ENCODE measurements at regions not wholly inside any gene's neighbourhood (a gene's known extent, or its start where the extent isn't known, plus 50 kb on each side); places are given as distances from the start of the nearest gene placed in this dataset.

DNA sequence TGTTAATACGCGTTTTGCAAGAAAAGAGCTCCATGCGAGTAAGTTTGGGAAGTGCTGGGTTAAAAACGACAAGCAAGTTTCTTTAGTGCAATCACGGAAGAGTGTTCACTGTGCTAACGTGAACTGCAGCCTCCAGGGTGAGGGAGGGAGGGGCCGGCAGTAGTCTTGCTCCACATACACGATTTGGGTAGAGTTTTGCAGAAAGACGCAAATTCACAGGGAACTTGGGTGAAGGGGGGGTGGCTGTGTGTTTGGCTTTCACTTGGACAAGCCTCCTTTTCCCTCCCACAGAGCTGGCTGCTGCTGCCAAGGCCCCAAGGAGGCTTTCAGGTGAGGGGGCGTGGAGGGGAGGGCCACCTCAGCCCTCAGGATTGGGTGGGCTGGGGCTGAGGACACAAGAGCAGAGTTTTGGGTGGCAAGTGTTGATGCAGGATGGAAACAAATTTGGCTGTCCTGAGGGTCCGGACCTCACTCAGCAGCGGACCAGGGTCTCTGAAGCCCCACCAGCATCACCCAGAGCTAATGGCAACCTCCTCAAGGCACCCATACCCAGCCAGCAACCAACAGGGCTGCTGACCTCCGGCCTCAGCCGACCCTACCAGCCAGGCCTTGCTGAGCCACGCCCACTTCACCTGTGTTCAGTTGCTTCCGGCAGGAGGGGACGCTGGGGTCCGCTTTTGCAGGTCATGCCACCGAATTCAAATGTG lies 204.5 kb downstream of the ERMARD start:
- no peak for DNase-seq (ENCODE audit: low read depth, low spot score)

DNA sequence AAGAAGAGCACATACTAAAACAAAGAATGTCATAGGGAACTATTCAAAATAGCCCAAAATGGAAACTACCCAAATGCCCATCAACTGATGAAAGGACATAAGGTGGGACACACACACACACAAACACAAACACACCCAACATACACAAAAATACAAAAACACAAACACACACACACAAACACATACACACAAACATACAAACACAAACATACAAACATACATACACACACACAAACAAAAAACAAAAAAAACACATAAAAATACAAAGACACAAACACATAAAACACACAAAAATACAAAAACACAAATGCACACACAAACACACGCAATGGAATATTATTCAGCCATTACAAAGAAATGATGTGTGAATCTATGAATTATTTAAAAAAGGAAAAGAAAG lies 203.6 kb downstream of the ERMARD start:
- DNase-seq (ENCODE audit: low read depth, low spot score): no peak

DNA sequence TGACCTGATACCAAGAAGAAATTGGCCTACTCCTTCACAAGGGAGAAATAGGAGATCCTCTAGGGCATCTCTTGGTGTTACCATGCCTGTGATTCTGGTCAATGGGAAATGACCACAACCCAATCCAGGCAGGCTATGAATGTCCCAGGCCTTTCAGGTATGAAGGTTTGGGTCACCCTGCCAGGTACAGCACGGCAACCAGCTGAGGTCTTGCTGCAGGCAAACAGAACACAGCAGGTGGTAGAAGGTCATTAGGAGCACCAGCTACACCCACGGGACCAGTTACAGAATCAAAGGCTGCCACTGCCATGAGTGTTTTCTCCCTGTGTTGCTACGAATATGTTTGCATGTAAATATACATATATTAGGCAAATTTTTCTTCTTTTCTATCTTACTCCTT lies 202.3 kb downstream of the ERMARD start:
- DNase-seq (ENCODE audit: low read depth, low spot score): no peak

DNA sequence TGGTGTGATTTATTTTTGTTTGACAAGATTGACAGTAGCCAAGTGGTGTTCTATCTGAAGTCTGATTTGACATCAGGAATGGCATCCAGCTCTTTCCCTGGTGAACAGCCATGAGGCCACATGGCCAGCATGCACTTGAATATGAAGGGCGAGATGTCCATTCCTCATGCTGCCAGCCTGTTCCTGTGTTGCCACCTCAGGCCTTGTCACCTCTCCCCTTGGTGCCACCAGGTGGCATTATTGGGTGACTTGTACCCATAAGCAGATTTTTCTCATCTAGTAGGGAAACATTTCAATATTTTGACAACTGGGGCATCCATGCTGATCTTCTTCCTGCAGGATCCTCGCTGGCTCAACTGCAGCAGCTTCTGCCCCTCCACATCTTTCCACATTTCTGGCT lies 199.1 kb downstream of the ERMARD start:
- DNase-seq (ENCODE audit: low read depth, low spot score): no peak

DNA sequence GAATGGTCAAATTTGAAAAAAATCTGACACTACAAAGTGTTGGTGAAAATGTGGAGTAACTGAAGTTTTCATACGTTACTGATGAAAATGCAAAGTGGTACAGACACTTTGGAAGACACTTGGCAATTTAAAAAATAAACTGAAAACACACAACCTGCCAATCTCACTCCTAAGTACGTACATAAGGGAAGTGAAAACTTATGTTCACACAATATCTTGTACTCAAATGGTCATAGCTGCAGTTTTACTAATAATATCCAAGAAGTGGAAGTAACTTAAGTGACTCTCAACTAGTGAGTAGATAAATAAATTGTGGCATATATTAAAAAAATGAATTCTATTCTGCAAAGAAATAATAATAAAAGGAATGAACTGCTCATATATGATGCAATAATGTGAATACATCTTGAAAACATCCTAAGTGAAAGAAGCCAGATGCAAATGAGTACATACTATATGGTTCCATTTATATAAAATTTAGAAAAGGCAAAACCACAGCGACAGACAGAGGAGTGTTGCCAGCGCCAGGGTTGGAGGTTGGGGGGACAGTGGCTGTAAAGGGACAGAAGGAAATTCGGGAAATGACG lies 198.2 kb downstream of the ERMARD start:
- DNase-seq (ENCODE audit: low read depth, low spot score): no peak

DNA sequence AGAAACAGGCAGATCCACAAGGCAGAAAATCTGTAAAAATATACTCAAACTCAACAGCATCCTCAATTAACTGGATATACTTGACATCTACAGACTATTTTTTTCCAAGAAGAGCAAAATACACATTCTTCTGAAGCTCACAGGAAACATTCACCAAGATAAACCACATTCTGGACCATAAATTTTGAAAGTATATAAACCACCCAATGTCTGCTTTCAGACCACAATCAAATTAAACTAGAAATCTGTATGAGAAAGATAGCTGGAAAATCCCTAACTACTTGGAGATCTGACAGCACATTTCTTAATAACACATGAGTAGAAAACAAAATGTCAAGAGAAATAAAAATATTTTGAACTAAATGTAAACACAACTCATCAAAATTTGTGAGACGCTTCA lies 195.5 kb downstream of the ERMARD start:
- DNase-seq (ENCODE audit: low read depth, low spot score): no peak

DNA sequence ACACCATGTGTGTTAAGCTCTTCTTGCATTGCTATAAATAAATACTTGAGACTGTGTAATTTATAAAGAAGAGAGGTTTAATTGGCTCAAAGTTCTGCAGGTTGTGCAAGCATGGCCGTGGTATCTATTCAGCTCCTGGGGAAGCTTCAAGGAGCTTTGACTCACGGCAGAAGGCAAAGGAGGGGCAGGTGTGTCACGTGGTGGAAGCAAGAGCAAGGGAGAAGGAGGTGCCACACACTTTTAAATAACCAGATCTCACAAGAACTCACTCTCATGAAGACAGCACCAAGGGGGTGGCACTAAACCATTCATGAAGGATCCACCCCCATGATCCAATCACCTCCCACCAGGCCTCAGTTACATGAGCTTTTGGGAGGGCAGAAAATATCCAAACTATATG lies 193.7 kb downstream of the ERMARD start:
- no peak for DNase-seq (ENCODE audit: low read depth, low spot score)

DNA sequence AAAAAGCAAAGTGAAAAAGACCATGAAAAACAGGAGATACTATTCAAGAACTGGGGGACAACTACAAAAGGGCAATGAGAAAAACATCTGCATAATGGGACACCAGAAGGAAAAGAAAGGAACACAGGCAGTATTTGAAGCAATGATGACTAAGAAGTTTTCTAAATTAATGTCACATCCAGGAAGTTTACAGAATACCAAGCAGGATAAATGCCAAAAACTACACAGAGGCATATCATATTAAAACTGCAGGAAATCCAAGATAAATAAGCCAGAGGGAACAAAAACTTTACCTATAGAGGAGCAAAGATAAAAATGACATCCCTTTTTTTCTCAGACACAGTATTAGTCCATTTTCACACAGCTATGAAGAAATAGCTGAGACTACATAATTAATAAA lies 193.0 kb downstream of the ERMARD start:
- DNase-seq (ENCODE audit: low read depth, low spot score): no peak

DNA sequence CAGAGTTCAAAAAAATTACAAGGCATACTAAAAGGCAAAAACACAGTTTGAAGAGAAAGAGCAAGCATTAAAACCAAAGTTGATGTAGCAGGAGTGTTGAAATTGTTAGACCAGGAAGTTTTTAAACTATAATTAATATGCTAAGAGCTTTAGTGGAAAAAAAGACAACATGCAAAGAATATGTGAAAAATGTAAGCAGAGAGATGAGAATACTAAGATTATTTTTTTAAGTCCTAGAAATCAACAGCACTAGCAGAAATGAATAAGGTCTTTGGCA lies 192.6 kb downstream of the ERMARD start:
- no peak for DNase-seq (ENCODE audit: low read depth, low spot score)

DNA sequence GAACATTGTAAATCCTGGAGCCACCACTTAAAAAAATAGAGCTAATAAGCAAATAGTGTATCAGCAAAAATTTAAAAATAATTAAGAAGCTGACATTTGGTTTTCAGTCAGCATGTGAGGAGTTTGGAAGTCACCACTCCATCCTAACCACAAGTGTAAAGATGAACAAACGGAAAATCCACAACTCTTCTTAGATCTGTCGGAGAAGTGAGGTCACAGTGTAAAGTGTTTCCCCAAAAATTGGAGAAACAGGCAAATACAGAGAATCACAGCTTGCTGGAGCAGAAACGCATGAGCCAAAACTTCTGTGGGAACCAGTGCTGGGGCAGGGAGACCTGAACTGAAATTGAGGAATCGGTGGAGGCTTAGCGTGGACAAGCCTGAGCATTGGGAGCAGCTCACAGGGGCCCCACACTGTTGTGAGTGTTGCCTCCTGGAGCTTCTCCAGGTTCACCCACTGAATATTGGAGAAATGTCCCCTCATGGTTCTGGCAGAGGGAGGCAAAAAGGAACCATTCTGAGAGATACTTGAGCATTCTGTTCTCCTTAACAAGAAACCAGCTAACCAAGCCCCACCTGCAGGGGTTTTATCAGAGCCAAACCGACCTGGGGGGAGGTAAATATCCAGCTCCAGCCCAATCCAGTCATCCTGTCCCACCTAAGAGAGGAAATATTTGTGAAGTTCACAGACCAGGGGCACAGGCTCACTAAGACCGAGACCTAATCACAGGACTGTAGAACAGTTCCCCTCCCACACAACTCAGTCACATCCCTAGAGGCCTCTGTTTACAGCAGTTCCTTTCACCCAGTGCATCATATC lies 192.0 kb downstream of the ERMARD start:
- DNase-seq (ENCODE audit: low read depth, low spot score): no peak

DNA sequence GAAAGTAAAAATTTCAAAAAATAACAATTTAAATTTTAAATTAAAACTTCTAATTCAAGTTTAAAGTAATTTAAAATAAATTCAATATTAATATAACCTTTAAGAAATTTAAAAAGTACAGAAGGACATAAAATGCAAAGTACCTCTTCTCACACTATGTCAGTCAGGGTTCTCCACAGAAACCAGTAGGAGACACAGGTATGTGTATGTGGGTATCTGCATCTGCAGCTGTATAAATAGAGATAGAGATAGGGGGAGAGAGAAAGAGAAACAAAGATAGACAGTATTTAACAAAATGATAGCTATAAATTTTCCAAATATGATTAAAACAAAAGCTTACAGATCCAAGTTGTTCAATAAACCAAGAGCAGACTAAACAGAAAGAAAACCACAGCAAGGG lies 190.8 kb downstream of the ERMARD start:
- no peak for DNase-seq (ENCODE audit: low read depth, low spot score)

DNA sequence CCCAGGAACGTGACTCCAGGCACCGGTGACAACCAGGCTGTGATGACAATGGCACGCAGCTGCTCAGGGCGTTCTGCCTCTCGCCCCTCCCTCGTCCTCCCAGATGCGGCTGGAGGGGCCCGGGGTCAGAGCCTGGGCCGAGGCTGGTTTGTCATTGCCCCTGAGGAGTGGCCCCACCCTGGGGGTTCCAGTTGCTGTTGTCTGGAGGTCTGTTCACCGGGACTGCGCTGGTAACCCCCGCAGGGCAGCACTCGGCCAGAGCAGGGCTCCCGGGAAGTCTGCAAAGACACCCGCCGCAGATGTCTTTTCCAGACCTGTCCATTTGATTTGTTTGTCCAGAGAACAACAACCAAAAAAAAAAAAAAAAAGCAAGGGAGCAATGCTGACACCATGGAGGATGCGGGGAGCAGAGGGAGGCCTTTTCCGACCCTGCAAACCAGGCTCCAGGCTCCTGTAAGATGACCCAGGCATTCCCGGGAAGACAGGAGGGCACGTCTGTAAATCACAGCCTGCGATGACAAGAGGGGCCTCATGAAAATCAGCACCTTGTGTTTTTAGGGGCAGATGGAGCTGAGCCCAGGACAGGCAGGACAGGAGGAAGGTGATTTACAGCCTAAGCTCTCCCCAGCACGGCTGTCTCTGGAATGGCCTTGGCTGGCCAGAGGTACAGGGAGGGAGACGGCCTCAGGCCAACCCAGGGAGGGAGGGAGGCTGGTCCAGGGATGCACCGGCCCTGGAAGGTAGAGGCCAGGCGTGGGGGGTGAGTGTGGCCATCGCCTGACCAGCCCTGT lies 189.3 kb downstream of the ERMARD start:
- DNase-seq (ENCODE audit: low read depth, low spot score): peak; percentile 77

DNA sequence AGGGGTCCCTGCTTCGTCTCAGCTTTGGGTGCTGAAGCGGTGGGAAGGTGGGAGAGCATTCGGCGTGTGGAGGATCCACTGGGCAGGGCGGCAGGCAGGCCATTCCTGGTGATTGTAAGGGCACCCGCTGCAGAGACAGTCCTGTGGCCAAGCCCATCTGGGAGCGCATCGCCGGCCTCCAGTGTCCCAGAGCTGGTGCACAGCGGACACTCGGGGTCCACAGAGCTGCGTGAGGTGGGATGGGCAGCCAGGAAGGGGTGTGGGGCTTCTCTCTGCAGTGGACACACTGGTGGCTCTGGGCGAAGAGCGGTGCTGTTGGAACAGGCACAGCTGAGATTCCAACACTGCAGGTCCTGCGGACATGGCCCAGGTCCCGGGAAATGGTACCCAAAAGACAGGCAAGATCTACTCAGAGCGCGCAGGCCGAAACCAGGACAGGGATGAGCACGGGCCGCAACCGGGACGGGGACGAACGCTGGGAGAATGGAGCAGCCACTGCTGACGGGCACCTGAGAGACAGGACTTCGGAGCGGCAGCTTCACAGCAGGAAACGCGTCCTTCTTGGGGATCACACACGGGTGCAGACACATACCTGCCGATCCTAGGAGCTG lies 188.2 kb downstream of the ERMARD start:
- DNase-seq (ENCODE audit: low read depth, low spot score): no peak

DNA sequence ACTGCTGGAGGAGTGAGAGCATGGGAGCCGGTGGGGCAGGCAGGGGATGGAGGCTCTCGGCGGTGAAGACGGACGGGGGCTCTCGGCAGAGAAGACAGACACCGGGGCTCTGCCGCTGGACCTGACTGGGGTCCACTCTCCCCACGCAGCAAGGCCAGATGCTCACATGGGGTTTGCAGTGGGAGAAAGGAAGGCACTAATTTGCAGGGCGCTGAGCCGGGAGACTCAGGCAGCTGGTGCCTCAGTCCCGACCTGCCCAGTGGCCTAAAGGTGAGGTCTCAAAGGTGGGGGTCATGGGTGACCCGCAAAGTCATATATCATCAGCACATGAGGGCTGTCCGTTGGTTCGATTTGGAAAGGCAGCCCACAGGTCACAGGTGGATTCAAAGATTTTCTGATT lies 187.3 kb downstream of the ERMARD start:
- DNase-seq (ENCODE audit: low read depth, low spot score): no peak

DNA sequence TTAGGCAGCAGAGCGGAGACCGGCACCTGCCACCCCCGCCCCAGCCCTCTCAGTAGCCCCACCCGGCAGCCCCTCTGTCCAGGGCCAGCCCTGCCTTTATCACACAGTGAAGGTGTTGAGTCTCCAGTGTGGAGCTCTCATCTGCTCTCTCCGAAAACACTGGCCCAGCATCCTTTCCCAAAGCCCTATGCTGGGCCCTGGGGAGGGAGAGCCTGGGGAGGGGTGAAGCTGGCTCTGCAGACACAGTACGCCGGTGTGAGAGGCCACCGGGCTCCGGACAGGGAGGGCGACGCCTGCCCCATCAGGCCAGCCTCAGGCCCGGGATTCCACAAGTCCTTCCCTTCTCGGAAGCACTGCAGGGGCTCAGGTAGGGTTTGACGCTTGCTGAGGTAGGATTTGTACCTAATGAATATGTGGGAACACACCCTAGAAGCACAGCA lies 186.9 kb downstream of the ERMARD start:
- no peak for DNase-seq (ENCODE audit: low read depth, low spot score)

DNA sequence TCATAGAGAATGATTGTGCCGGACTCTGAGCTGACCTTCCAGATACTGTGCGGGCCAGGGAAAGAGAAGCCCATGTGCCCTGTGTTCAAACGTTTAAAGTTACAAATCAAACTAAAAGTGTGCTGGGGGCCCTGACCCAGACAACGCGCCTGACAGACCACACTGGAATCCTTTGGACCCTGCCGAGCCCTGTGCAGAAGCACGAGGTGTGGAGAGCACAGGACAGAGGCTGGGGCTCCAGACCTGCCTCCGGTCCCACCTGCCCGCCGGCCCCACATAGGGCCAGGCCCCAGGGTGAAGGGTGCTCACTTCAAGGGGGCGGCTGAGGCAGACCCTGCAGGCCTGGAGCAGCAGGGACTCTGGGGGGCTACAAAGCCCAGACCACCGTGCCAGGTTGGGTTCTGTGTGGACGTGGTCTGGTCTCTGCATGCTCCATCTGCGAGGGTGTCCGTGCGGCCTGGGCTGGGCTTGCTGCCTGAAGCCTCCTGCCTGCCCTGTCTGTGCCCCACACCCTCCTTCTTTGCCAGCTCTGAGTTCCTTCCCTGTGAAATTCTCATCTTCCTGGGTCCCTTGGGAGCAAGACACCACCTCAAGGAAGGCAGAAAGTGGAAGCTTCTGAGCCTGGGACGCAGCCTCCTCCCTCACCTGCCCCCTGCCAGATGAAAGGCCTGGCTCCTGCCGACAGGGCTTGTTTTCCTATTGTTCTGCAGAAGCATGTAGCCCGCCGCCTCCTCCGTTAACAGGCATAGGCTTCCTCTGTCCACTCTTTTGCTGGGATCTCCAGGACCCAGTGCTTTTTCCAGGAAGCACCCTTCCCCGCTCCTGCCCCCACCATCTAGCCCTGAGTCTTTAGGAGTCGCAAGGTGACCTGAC lies 186.2 kb downstream of the ERMARD start:
- DNase-seq (ENCODE audit: low read depth, low spot score): no peak

DNA sequence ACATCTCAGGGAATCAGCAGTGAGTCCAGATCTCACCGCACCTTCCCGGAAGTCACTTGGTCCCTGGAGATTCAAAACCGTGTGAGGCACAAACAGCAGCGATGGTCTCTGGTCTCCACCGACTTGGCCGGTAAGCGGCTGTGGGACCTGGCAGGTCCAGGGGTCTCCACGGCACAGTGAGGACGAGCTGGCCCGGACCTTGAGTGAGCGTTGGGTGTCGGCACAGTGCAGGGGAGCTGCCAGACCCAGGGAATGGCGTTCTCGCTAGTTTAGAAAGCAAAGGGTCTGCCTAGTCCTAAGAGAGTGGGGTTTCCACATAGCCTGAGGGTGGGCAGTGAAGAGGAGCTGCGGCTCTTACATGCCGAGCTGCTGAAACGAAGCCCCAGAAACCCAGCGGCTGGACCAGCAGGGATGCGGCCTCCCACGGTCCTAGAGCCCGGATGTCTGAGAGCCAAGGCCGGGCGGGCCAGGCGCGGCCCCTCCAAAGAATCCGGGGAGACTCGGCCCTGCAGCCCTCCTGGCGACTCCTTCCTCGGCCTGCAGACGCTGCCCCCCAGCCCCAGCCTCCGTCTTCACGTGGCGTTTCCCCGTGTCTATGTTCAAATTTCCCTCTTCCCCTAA lies 185.0 kb downstream of the ERMARD start:
- no peak for DNase-seq (ENCODE audit: low read depth, low spot score)

DNA sequence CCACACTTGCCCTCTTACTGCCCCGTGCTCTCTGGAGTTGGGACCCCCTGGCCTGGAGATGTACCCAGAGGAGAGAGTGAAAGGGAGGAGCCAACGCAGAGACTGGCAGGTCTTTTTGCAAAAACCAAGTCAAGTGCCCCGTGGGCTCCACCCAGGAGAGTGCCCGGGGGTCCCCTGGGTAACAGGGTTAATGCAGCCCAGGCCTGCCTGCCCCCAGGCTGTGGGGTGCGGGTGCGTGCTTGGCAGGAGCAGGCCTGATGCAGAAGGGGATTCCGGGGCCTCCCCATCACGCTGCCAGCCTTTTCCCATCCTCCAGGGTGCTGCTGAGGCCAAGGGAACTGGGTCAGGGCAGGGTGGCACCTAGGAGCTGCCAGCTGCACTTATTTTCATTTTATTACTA lies 184.4 kb downstream of the ERMARD start:
- no peak for DNase-seq (ENCODE audit: low read depth, low spot score)

DNA sequence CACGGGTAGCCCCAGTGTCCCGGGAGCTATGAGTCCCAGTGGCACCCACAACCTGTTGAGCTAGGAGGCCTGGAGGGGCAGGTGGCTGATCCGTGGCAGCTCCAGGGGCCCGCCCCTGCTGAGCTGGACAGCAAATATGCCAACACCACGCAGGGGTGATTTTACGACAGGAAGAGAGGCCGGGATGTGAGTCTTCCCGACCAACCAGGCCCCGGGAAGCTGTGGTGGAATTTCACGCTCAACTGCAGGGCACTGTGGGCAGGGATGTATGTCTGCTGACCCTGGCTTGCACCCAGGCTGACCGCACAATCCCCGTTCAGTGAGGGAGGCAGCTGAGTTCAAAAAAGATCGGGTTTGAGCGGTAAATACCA lies 183.9 kb downstream of the ERMARD start:
- DNase-seq (ENCODE audit: low read depth, low spot score): peak; percentile 31

DNA sequence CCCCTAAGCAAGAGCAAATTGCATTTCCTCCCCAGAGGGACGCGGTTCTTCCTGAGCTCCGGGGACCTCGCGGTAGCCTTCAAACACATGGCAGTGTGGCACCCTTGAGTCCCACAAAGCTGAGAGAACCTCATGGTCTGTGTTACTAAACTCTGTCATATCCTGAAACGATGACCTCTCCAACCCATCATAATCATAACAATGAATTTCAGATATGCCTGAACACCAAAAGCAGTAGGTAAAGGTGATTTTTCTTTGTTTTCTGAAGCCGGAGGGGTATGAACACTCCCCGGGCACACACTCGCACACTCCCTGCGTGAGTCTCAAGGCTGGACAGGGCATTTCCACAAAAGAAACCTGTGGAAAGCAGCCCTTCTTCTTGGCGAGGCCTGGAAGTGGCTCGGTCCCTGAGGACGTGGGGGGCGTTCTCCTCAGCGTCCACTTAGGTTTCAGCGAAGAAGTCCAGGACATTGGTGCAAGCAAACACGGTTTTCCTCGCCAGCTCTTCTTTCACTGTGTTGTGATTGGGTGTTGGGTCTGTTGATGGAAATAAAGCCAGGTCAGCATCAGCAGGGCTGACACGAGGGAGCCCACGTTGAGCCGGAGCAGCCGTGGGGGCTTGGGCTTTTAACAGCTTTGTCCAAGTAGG lies 183.4 kb downstream of the ERMARD start:
- no peak for DNase-seq (ENCODE audit: low read depth, low spot score)
